Hepatocyte (in vitro differentiated cells): ENCODE measurements at regions not wholly inside any gene's neighbourhood (a gene's known extent, or its start where the extent isn't known, plus 50 kb on each side); places are given as distances from the start of the nearest gene placed in this dataset.

Experiments used
- EZH2 ChIP-seq: fragments of 200-600 bp; sonication (generic); IDR thresholded peaks from 2 replicates; pipeline ENCODE4 v1.6.1; 2016; ENCODE audit warnings: antibody characterized with exemption, mild to moderate bottlenecking, borderline replicate concordance
- EZH2phosphoT487 ChIP-seq: fragments of 200-600 bp; sonication (generic); IDR thresholded peaks from one replicate; pipeline ENCODE4 v1.6.1; 2018; ENCODE audit warnings: antibody characterized with exemption, mild to moderate bottlenecking, low read depth, moderate library complexity; ENCODE audit not compliant: unreplicated experiment, severe bottlenecking
- TF ChIP-seq, protein P1 (sequence below): fragments of 200-600 bp; sonication (generic); IDR thresholded peaks from 2 replicates; pipeline ENCODE4 v1.5.1; 2016; ENCODE audit warnings: antibody characterized with exemption, mild to moderate bottlenecking; ENCODE audit not compliant: poor library complexity

DNA sequence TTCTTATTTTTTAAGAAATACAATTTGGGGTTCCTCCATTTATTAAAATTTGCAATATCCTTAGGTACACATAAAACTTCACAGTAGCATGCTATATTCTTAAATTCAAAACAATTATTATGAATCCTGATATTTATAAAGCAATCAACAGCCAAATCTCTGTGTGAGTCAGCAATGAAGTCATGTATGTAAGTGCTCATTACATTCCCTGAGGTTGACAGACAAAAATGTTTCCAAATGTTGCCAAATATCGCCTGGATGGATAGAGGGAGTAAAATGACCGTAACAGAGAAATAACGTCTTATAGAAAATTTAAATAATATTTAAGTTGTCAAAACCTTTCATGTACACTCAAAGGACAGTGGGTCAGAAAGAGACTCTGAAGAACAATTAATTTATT is 220.0 kb downstream of the PCDH18 start:
- TF ChIP-seq, protein P1, sequence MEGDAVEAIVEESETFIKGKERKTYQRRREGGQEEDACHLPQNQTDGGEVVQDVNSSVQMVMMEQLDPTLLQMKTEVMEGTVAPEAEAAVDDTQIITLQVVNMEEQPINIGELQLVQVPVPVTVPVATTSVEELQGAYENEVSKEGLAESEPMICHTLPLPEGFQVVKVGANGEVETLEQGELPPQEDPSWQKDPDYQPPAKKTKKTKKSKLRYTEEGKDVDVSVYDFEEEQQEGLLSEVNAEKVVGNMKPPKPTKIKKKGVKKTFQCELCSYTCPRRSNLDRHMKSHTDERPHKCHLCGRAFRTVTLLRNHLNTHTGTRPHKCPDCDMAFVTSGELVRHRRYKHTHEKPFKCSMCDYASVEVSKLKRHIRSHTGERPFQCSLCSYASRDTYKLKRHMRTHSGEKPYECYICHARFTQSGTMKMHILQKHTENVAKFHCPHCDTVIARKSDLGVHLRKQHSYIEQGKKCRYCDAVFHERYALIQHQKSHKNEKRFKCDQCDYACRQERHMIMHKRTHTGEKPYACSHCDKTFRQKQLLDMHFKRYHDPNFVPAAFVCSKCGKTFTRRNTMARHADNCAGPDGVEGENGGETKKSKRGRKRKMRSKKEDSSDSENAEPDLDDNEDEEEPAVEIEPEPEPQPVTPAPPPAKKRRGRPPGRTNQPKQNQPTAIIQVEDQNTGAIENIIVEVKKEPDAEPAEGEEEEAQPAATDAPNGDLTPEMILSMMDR, result no peak
- TF ChIP-seq EZH2 (no peak), EZH2phosphoT487 (no peak)
